ENCODE measurements at regions not wholly inside any gene's neighbourhood (a gene's known extent, or its start where the extent isn't known, plus 50 kb on each side); places are given as distances from the start of the nearest gene placed in this dataset.

GRCh38 chr3:152636651-152637050, 198.3 kb upstream of the P2RY1 start:
- TF ChIP-seq POLR2AphosphoS5 (IDR thresholded peaks at IDR 0.05; ENCODE audit: low read depth) (no peak), SPI1 (IDR thresholded peaks at IDR 0.05; ENCODE audit: borderline replicate concordance, low read depth) (no peak), GABPA (IDR thresholded peaks at IDR 0.05; ENCODE audit: low read depth) (no peak), REST (IDR thresholded peaks at IDR 0.05; ENCODE audit: insufficient replicate concordance, low read depth) (no peak), CTCF (IDR thresholded peaks at IDR 0.05; ENCODE audit: insufficient read depth, low read length) (no peak)
- Histone ChIP-seq H3K4me3 (replicated peaks; ENCODE audit: insufficient read depth, low read length) (no peak overlapping the region), H3K27ac (replicated peaks) (no peak overlapping the region), H3K27me3 (ENCODE audit: insufficient read depth, poor library complexity, severe bottlenecking) (no peaks in the 10 kb centered on the region)
- DNase-seq (ENCODE audit: low read depth in 1 of 2, low spot score in 1 of 2): no peak

GRCh38 chr3:152638214-152638613, 196.7 kb upstream of the P2RY1 start:
- TF ChIP-seq REST (IDR thresholded peaks at IDR 0.05; ENCODE audit: insufficient replicate concordance, low read depth) (no peak), SPI1 (IDR thresholded peaks at IDR 0.05; ENCODE audit: borderline replicate concordance, low read depth) (no peak), POLR2AphosphoS5 (IDR thresholded peaks at IDR 0.05; ENCODE audit: low read depth) (no peak), GABPA (IDR thresholded peaks at IDR 0.05; ENCODE audit: low read depth) (no peak), CTCF (IDR thresholded peaks at IDR 0.05; ENCODE audit: insufficient read depth, low read length) (no peak)
- DNase-seq (ENCODE audit: low read depth in 1 of 2, low spot score in 1 of 2): no peak
- Histone ChIP-seq H3K27ac (replicated peaks) (no peak overlapping the region), H3K27me3 (ENCODE audit: insufficient read depth, poor library complexity, severe bottlenecking) (no peaks in the 10 kb centered on the region), H3K4me3 (replicated peaks; ENCODE audit: insufficient read depth, low read length) (no peak overlapping the region)

GRCh38 chr3:152638707-152639450, 196.1 kb upstream of the P2RY1 start:
- Histone ChIP-seq H3K27me3 (ENCODE audit: insufficient read depth, poor library complexity, severe bottlenecking) (no peaks in the 10 kb centered on the region), H3K27ac (replicated peaks) (no peak overlapping the region), H3K4me3 (replicated peaks; ENCODE audit: insufficient read depth, low read length) (no peak overlapping the region)
- DNase-seq (ENCODE audit: low read depth in 1 of 2, low spot score in 1 of 2): no peak
- TF ChIP-seq POLR2AphosphoS5 (IDR thresholded peaks at IDR 0.05; ENCODE audit: low read depth) (no peak), GABPA (IDR thresholded peaks at IDR 0.05; ENCODE audit: low read depth) (no peak), CTCF (IDR thresholded peaks at IDR 0.05; ENCODE audit: insufficient read depth, low read length) (no peak), SPI1 (IDR thresholded peaks at IDR 0.05; ENCODE audit: borderline replicate concordance, low read depth) (no peak)
